H9 (cell line): ENCODE measurements at regions not wholly inside any gene's neighbourhood (a gene's known extent, or its start where the extent isn't known, plus 50 kb on each side); places are given as distances from the start of the nearest gene placed in this dataset.

Source experiments
- DNase-seq: peaks from one replicate; pipeline ENCODE4 v3.0.0-alpha.2; 2017
- H2AFZ ChIP-seq: one replicate; pipeline ENCODE4 v1.6.1; 2013; ENCODE audit warnings: mild to moderate bottlenecking, low read length, control low read depth, moderate library complexity
- H2AK5ac ChIP-seq: 2 replicates; pipeline ENCODE4 v1.6.1; 2013; ENCODE audit warnings: low read length, control low read depth, mixed read lengths; ENCODE audit not compliant: insufficient read length
- H2BK120ac ChIP-seq: one replicate; pipeline ENCODE4 v1.6.1; 2013; ENCODE audit warnings: low read depth, mild to moderate bottlenecking, low read length, control low read depth, inconsistent platforms; ENCODE audit not compliant: poor library complexity, severe bottlenecking
- H2BK12ac ChIP-seq: 2 replicates; pipeline ENCODE4 v1.6.1; 2013; ENCODE audit warnings: low read length, control low read depth, mixed read lengths, low read depth; ENCODE audit not compliant: insufficient read length
- H2BK15ac ChIP-seq: 2 replicates; pipeline ENCODE4 v1.6.1; 2013; ENCODE audit warnings: low read depth, low read length, control low read depth
- H2BK20ac ChIP-seq: one replicate; pipeline ENCODE4 v1.6.1; 2013; ENCODE audit warnings: low read depth, mild to moderate bottlenecking, low read length, control low read depth, inconsistent platforms; ENCODE audit not compliant: poor library complexity, severe bottlenecking
- H2BK5ac ChIP-seq: 2 replicates; pipeline ENCODE4 v1.6.1; 2013; ENCODE audit warnings: low read length, control low read depth, mixed read lengths; ENCODE audit not compliant: insufficient read length
- H3K14ac ChIP-seq: 2 replicates; pipeline ENCODE4 v1.6.1; 2013; ENCODE audit warnings: low read length, control low read depth; ENCODE audit not compliant: insufficient read depth
- H3K18ac ChIP-seq: 2 replicates; pipeline ENCODE4 v1.6.1; 2013; ENCODE audit warnings: low read depth, mild to moderate bottlenecking, mixed read lengths, low read length, control low read depth; ENCODE audit not compliant: insufficient read length
- H3K23ac ChIP-seq: 2 replicates; pipeline ENCODE4 v1.6.1; 2013; ENCODE audit warnings: low read length, control low read depth, mixed read lengths, low read depth; ENCODE audit not compliant: insufficient read length
- H3K23me2 ChIP-seq: 2 replicates; pipeline ENCODE4 v1.6.1; 2013; ENCODE audit warnings: low read depth, mild to moderate bottlenecking, mixed read lengths, low read length, control low read depth; ENCODE audit not compliant: insufficient read length, poor library complexity, severe bottlenecking
- H3K27ac ChIP-seq: 2 replicates; pipeline ENCODE4 v1.5.1; 2013; ENCODE audit warnings: low read length, control low read depth, mixed read lengths, low read depth; ENCODE audit not compliant: insufficient read length
- H3K27me3 ChIP-seq: 2 replicates; pipeline ENCODE4 v1.6.1; 2013; ENCODE audit warnings: low read length, control low read depth, inconsistent platforms; ENCODE audit not compliant: insufficient read depth
- H3K4ac ChIP-seq: 2 replicates; pipeline ENCODE4 v1.6.1; 2013; ENCODE audit warnings: low read depth, mild to moderate bottlenecking, control low read depth, inconsistent platforms, low read length, moderate library complexity
- H3K4me1 ChIP-seq: 2 replicates; pipeline ENCODE4 v1.6.1; 2013; ENCODE audit warnings: low read length, control low read depth, inconsistent platforms; ENCODE audit not compliant: insufficient read depth
- H3K4me2 ChIP-seq: 2 replicates; pipeline ENCODE4 v1.6.1; 2013; ENCODE audit warnings: low read length, control low read depth, mixed read lengths; ENCODE audit not compliant: insufficient read length, insufficient read depth
- H3K56ac ChIP-seq: 2 replicates; pipeline ENCODE4 v1.6.1; 2013; ENCODE audit warnings: low read depth, mild to moderate bottlenecking, mixed read lengths, low read length, control low read depth; ENCODE audit not compliant: insufficient read length
- H3K79me1 ChIP-seq: 2 replicates; pipeline ENCODE4 v1.6.1; 2013; ENCODE audit warnings: low read depth, mild to moderate bottlenecking, moderate library complexity, low read length, control low read depth, inconsistent platforms; ENCODE audit not compliant: insufficient read depth, poor library complexity, severe bottlenecking
- H3K79me2 ChIP-seq: 2 replicates; pipeline ENCODE4 v1.6.1; 2013; ENCODE audit warnings: low read length, control low read depth, inconsistent platforms; ENCODE audit not compliant: insufficient read depth
- H3K9ac ChIP-seq: 2 replicates; pipeline ENCODE4 v1.6.1; 2013; ENCODE audit warnings: low read length, control low read depth, mixed read lengths; ENCODE audit not compliant: insufficient read length; ENCODE audit errors: extremely low read depth
- H3K9me3 ChIP-seq: one replicate; pipeline ENCODE4 v1.6.1; 2013; ENCODE audit warnings: low read depth, low read length, inconsistent platforms; ENCODE audit not compliant: control insufficient read depth
- H3T11ph ChIP-seq: one replicate; pipeline ENCODE4 v1.6.1; 2013; ENCODE audit warnings: mild to moderate bottlenecking, low read length, control low read depth, inconsistent platforms
- H4K20me1 ChIP-seq: one replicate; pipeline ENCODE4 v1.6.1; 2013; ENCODE audit not compliant: control insufficient read depth, insufficient read length, insufficient read depth
- H4K5ac ChIP-seq: 2 replicates; pipeline ENCODE4 v1.6.1; 2013; ENCODE audit warnings: low read depth, mild to moderate bottlenecking, mixed read lengths, low read length, control low read depth; ENCODE audit not compliant: insufficient read length
- H4K8ac ChIP-seq: replicated peaks from 2 replicates; pipeline ENCODE4 v1.6.1; 2013; ENCODE audit warnings: low read length, control low read depth, mixed read lengths, low read depth; ENCODE audit not compliant: insufficient read length
- H4K91ac ChIP-seq: 2 replicates; pipeline ENCODE4 v1.6.1; 2013; ENCODE audit warnings: low read depth, mild to moderate bottlenecking, moderate library complexity, mixed read lengths, low read length, control low read depth; ENCODE audit not compliant: insufficient read length
- H3K27ac Mint-ChIP-seq, 3 experiments: 2 replicates in 2 of 3; 3 replicates in 1 of 3; pipeline ENCODE4 v1.8.0; 2020 to 2021; ENCODE audit warnings: mixed read lengths in 3 of 3, mild to moderate bottlenecking in 1 of 3, moderate library complexity in 1 of 3
- H3K27me3 Mint-ChIP-seq: 2 replicates; pipeline ENCODE4 v1.8.0; 2021; ENCODE audit warnings: low read depth, mild to moderate bottlenecking, moderate library complexity, mixed read lengths
- H3K36me3 Mint-ChIP-seq, 3 experiments: 2 replicates in 2 of 3; 3 replicates in 1 of 3; pipeline ENCODE4 v1.8.0; 2020 to 2021; ENCODE audit warnings: low read depth in 3 of 3, mixed read lengths in 3 of 3; ENCODE audit not compliant: insufficient read depth in 1 of 3
- H3K4me1 Mint-ChIP-seq, 2 experiments: 2 replicates each; pipeline ENCODE4 v1.8.0; 2020; ENCODE audit warnings: mixed read lengths in 2 of 2
- H3K4me3 Mint-ChIP-seq, 2 experiments: 2 replicates in 1 of 2; 3 replicates in 1 of 2; pipeline ENCODE4 v1.8.0; 2020 to 2021; ENCODE audit warnings: mild to moderate bottlenecking in 2 of 2, mixed read lengths in 2 of 2, moderate library complexity in 1 of 2
- H3K9me3 Mint-ChIP-seq, 2 experiments: 2 replicates in 1 of 2; 3 replicates in 1 of 2; pipeline ENCODE4 v1.8.0; 2020; ENCODE audit warnings: mild to moderate bottlenecking in 2 of 2, mixed read lengths in 2 of 2, moderate library complexity in 1 of 2
- WGBS: extraction: QIAGEN DNeasy Blood & Tissue Kit; methylation state at CpG from one replicate; pipeline ENCODE4 v1.1.7; 2013; ENCODE audit warnings: missing lambda C conversion rate, low lambda C conversion rate, mixed read lengths; ENCODE audit not compliant: insufficient read length; ENCODE audit errors: extremely low coverage; 5-methylcytosine and 5-hydroxymethylcytosine counted together
- TF ChIP-seq, protein P1 (sequence below): fragments of 200-600 bp; sonication (generic); conservative IDR thresholded peaks from 3 replicates; pipeline ENCODE4 v1.8.0; 2021; ENCODE audit warnings: antibody characterized with exemption, mild to moderate bottlenecking

DNA sequence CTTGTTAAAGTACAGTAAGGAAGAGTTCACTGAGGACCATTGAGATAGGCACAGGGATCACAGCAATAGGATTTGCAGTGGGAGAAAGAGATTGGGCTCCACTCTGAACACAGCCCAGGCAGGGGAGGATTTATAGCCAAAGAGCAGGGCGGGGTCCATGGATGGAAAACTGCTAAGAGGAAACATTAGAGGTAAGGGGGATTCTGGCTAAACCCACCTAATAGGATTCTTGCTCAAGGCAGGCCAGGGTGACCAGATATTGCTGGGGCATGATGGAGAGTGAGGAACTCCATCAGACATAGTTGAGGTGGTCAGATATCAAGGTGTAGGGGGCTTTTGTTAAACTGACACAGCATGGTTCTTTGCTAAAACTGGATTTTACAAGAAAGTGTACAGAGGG lies 372.8 kb downstream of the NPHP4 start:
- Histone ChIP-seq H2BK15ac (no peak overlapping the region), H4K5ac (no peak overlapping the region), H3K4ac (no peak overlapping the region), H3K9me3 (no peaks in the 10 kb centered on the region), H3K79me1 (no peaks in the 10 kb centered on the region), H2BK120ac (no peak overlapping the region), H3K79me2 (no peaks in the 10 kb centered on the region), H3K4me1 (no peaks in the 10 kb centered on the region), H3K18ac (no peak overlapping the region), H4K8ac (no peak overlapping the region), H2AFZ (no peak overlapping the region), H2BK5ac (no peak overlapping the region), H3K56ac (no peak overlapping the region), H4K91ac (no peak overlapping the region), H4K20me1 (no peaks in the 10 kb centered on the region), H3K14ac (no peak overlapping the region), H3K9ac (no peak overlapping the region), H3K23ac (no peak overlapping the region), H2BK12ac (no peak overlapping the region), H3K27me3 (no peaks in the 10 kb centered on the region), H3K27ac (no peak overlapping the region), H3T11ph (no peak overlapping the region), H3K4me2 (no peak overlapping the region), H3K23me2 (no peaks in the 10 kb centered on the region), H2AK5ac (no peak overlapping the region), H2BK20ac (no peak overlapping the region)
- TF ChIP-seq, protein P1, sequence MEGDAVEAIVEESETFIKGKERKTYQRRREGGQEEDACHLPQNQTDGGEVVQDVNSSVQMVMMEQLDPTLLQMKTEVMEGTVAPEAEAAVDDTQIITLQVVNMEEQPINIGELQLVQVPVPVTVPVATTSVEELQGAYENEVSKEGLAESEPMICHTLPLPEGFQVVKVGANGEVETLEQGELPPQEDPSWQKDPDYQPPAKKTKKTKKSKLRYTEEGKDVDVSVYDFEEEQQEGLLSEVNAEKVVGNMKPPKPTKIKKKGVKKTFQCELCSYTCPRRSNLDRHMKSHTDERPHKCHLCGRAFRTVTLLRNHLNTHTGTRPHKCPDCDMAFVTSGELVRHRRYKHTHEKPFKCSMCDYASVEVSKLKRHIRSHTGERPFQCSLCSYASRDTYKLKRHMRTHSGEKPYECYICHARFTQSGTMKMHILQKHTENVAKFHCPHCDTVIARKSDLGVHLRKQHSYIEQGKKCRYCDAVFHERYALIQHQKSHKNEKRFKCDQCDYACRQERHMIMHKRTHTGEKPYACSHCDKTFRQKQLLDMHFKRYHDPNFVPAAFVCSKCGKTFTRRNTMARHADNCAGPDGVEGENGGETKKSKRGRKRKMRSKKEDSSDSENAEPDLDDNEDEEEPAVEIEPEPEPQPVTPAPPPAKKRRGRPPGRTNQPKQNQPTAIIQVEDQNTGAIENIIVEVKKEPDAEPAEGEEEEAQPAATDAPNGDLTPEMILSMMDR = no peak
- H3K36me3 Mint-ChIP-seq = no peaks in the 10 kb centered on the region
- H3K4me1 Mint-ChIP-seq = peaks cover 11 to 12% of the 10 kb centered on the region in 2 experiments
- no CpG with 5 or more reads among the region's 1 CpG for WGBS
- H3K9me3 Mint-ChIP-seq = no peaks in the 10 kb centered on the region
- no peak overlapping the region for H3K27ac Mint-ChIP-seq
- DNase-seq = no peak
- no peak overlapping the region; a peak in 1 of 5 replicates for H3K4me3 Mint-ChIP-seq
- H3K27me3 Mint-ChIP-seq = peaks cover 10% of the 10 kb centered on the region
